ENCODE measurements at regions not wholly inside any gene's neighbourhood (a gene's known extent, or its start where the extent isn't known, plus 50 kb on each side); places are given as distances from the start of the nearest gene placed in this dataset.

- no peak for DNase-seq
- no peaks in the 10 kb centered on the region for H3K4me1 ChIP-seq (ENCODE audit: low read depth)
- no peaks in the 10 kb centered on the region for H3K36me3 ChIP-seq (ENCODE audit: low read depth)
- no peak for TF ChIP-seq CTCF (IDR thresholded peaks at IDR 0.05)
- intact Hi-C loops (cut with DNase I, micrococcal nuclease) = no loop called here
- ATAC-seq = no peak
- no peaks in the 10 kb centered on the region for H3K9me3 ChIP-seq
- H3K4me3 ChIP-seq = no peak overlapping the region
Observed at GRCh38 chr5:2658447-2658846, 93.0 kb downstream of the IRX2 start.

DNA sequence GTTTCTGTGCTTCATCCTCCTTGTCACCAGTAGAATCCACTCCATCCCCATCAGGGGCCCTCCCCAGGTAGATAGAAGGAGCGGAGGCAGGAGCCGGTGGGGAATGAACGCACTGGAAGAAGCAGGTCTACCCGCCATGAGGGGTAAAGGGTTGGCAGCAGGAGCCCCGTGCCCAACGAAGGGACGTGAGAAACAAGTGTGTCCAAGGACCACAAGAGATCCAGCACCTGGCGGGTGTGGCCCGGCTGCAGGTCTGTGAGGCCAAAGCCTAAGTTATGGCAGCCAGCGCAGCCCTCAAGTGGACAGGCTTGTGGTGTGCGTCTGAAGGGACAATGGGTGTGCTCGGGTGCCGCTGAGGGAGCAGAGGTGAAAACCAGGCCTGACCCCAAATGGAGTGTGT lies 94.3 kb downstream of the IRX2 start:
- intact Hi-C loops (cut with DNase I, micrococcal nuclease) = no loop called here
- TF ChIP-seq CTCF (IDR thresholded peaks at IDR 0.05) = no peak
- Histone ChIP-seq H3K9me3 (no peaks in the 10 kb centered on the region), H3K36me3 (ENCODE audit: low read depth) (no peaks in the 10 kb centered on the region), H3K4me1 (ENCODE audit: low read depth) (no peaks in the 10 kb centered on the region), H3K4me3 (no peak overlapping the region)
- no peak for DNase-seq
- ATAC-seq = no peak

- DNase-seq (no peak), ATAC-seq (no peak)
- intact Hi-C loops (cut with DNase I, micrococcal nuclease) = no loop called here
- Histone ChIP-seq H3K9me3 (no peaks in the 10 kb centered on the region), H3K4me1 (ENCODE audit: low read depth) (no peaks in the 10 kb centered on the region), H3K4me3 (no peak overlapping the region), H3K36me3 (ENCODE audit: low read depth) (no peaks in the 10 kb centered on the region)
- no peak for TF ChIP-seq CTCF (IDR thresholded peaks at IDR 0.05)
Observed at GRCh38 chr5:2656206-2656605, 95.3 kb downstream of the IRX2 start.

DNA sequence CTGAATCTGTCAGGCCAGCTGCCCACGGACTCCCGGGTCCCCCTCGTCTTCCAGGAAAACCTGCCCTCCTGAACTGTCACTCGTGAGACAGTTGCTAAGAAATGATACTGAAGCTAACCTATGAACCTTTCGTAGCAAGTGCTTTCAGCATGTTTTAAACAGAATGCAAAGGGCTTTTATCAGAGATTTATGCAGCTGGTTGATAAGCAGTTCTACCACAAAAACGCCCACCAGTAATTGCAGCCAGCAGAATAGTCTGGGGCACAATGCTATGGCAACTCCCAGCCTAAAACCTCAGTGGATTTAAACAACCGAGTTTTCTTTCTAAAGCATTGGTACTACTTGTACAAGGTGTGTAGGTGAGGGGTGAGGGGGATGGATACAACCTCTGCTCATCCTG lies 97.5 kb downstream of the IRX2 start:
- no peak for DNase-seq
- intact Hi-C loops (cut with DNase I, micrococcal nuclease) = no loop called here
- ATAC-seq = no peak

GRCh38 chr5:2651116-2651515 lies 100.4 kb downstream of the IRX2 start:
- DNase-seq = no peak
- H3K9me3 ChIP-seq = peaks cover 8% of the 10 kb centered on the region
- ATAC-seq = no peak
- intact Hi-C loops (cut with DNase I, micrococcal nuclease) = no loop called here
- H3K36me3 ChIP-seq (ENCODE audit: low read depth) = no peaks in the 10 kb centered on the region
- TF ChIP-seq CTCF (IDR thresholded peaks at IDR 0.05) = no peak
- H3K4me1 ChIP-seq (ENCODE audit: low read depth) = no peaks in the 10 kb centered on the region
- H3K4me3 ChIP-seq = no peak overlapping the region

More for the DNA sequence above, 97.5 kb downstream of the IRX2 start:
- peaks cover 4% of the 10 kb centered on the region for H3K9me3 ChIP-seq
- H3K4me1 ChIP-seq (ENCODE audit: low read depth) = no peaks in the 10 kb centered on the region
- no peak overlapping the region for H3K4me3 ChIP-seq
- H3K36me3 ChIP-seq (ENCODE audit: low read depth) = no peaks in the 10 kb centered on the region
- no peak for TF ChIP-seq CTCF (IDR thresholded peaks at IDR 0.05)

GRCh38 chr5:2642684-2643345 lies 108.7 kb downstream of the IRX2 start:
- H3K4me3 ChIP-seq = no peak overlapping the region
- peaks cover 7% of the 10 kb centered on the region for H3K9me3 ChIP-seq
- no peaks in the 10 kb centered on the region for H3K4me1 ChIP-seq (ENCODE audit: low read depth)
- DNase-seq (no peak), ATAC-seq (no peak)
- intact Hi-C loops (cut with DNase I, micrococcal nuclease) = no loop called here
- TF ChIP-seq CTCF (IDR thresholded peaks at IDR 0.05) = no peak
- no peaks in the 10 kb centered on the region for H3K36me3 ChIP-seq (ENCODE audit: low read depth)

All from mucosa of descending colon (tissue), 3 donors.